CD14-positive monocyte (primary cell): ENCODE measurements at regions not wholly inside any gene's neighbourhood (a gene's known extent, or its start where the extent isn't known, plus 50 kb on each side); places are given as distances from the start of the nearest gene placed in this dataset.

Source experiments
- DNase-seq, 3 donors: peaks; one replicate each; pipeline ENCODE4 v3.0.0-alpha.2; 2011 to 2022
- H2AFZ ChIP-seq: 2 replicates; pipeline ENCODE4 v1.6.0; 2012; ENCODE audit warnings: mild to moderate bottlenecking, low read depth, low read length, inconsistent platforms; ENCODE audit not compliant: insufficient read depth, poor library complexity, severe bottlenecking
- H3K27ac ChIP-seq, 2 donors: 1 replicate in 1 of 2; 2 replicates in 1 of 2; pipeline ENCODE4 v1.5.1; 2012 to 2013; ENCODE audit warnings: low read length in 2 of 2, control low read depth in 1 of 2, inconsistent platforms in 1 of 2, low read depth in 1 of 2, mild to moderate bottlenecking in 1 of 2
- H3K27me3 ChIP-seq, 2 donors: one replicate each; pipeline versions ENCODE4 v1.6.0 to v1.6.1; 2011 to 2013; ENCODE audit warnings: low read length in 2 of 2; ENCODE audit not compliant: control insufficient read depth in 2 of 2, insufficient read depth in 2 of 2
- H3K36me3 ChIP-seq, 2 donors: replicated peaks in 1 of 2; 1 replicate in 1 of 2; 2 replicates in 1 of 2; pipeline versions ENCODE4 v1.5.1 to v1.6.1; 2012 to 2013; ENCODE audit warnings: low read length in 2 of 2, control low read depth in 1 of 2, inconsistent platforms in 1 of 2, mild to moderate bottlenecking in 1 of 2; ENCODE audit not compliant: insufficient read depth in 2 of 2, control insufficient read depth in 1 of 2
- H3K4me1 ChIP-seq, 2 donors: 1 replicate in 1 of 2; 2 replicates in 1 of 2; pipeline versions ENCODE4 v1.5.1 to v1.6.1; 2012 to 2013; ENCODE audit warnings: low read length in 2 of 2, control low read depth in 1 of 2, inconsistent platforms in 1 of 2, mild to moderate bottlenecking in 1 of 2, moderate library complexity in 1 of 2; ENCODE audit not compliant: insufficient read depth in 2 of 2, control insufficient read depth in 1 of 2
- H3K4me2 ChIP-seq: replicated peaks from 2 replicates; pipeline ENCODE3; 2012; ENCODE audit warnings: low read length, moderate library complexity, mild to moderate bottlenecking; ENCODE audit not compliant: poor library complexity, severe bottlenecking; ENCODE audit errors: extremely low read depth
- H3K4me3 ChIP-seq, 3 experiments: fragments of 200-600 bp in 1 of 3; sonication (generic) in 1 of 3; replicated peaks in 1 of 3; 1 replicate in 2 of 3; 2 replicates in 1 of 3; pipeline ENCODE4 v1.5.1; 2011 to 2013; ENCODE audit warnings: low read length in 3 of 3, mild to moderate bottlenecking in 3 of 3, control low read depth in 2 of 3, low read depth in 2 of 3, inconsistent platforms in 1 of 3, moderate library complexity in 1 of 3
- H3K79me2 ChIP-seq: 2 replicates; pipeline ENCODE4 v1.6.0; 2012; ENCODE audit warnings: mild to moderate bottlenecking, control low read depth, inconsistent platforms, low read length, moderate library complexity; ENCODE audit not compliant: insufficient read depth
- H3K9ac ChIP-seq: 2 replicates; pipeline ENCODE4 v1.6.0; 2017; ENCODE audit warnings: low read length, mild to moderate bottlenecking; ENCODE audit not compliant: insufficient read depth, poor library complexity, severe bottlenecking
- H3K9me3 ChIP-seq, 2 donors: replicated peaks in 1 of 2; 1 replicate in 1 of 2; 2 replicates in 1 of 2; pipeline versions ENCODE4 v1.5.1 to v1.6.1; 2012 to 2013; ENCODE audit warnings: low read length in 2 of 2, control low read depth in 1 of 2; ENCODE audit not compliant: control insufficient read depth in 1 of 2, insufficient read depth in 1 of 2
- H4K20me1 ChIP-seq: 2 replicates; pipeline ENCODE4 v1.6.0; 2012; ENCODE audit warnings: mild to moderate bottlenecking, low read length, control low read depth, moderate library complexity; ENCODE audit not compliant: insufficient read depth
- H3K27ac Mint-ChIP-seq, 7 donors: one replicate each; pipeline ENCODE4 v1.8.0; 2020; ENCODE audit warnings: mild to moderate bottlenecking in 7 of 7, mixed read lengths in 7 of 7, moderate library complexity in 6 of 7, inconsistent platforms in 2 of 7
- H3K27me3 Mint-ChIP-seq, 3 donors: one replicate each; pipeline ENCODE4 v1.8.0; 2021 to 2022; ENCODE audit warnings: low read depth in 3 of 3, mild to moderate bottlenecking in 3 of 3, mixed read lengths in 3 of 3, moderate library complexity in 3 of 3, inconsistent platforms in 1 of 3
- H3K36me3 Mint-ChIP-seq, 2 donors: one replicate each; pipeline ENCODE4 v1.8.0; 2020; ENCODE audit warnings: mixed read lengths in 2 of 2, inconsistent platforms in 1 of 2, mild to moderate bottlenecking in 1 of 2
- H3K4me1 Mint-ChIP-seq: one replicate; pipeline ENCODE4 v1.8.0; 2020; ENCODE audit warnings: mild to moderate bottlenecking, mixed read lengths
- H3K4me3 Mint-ChIP-seq, 2 donors: one replicate each; pipeline ENCODE4 v1.8.0; 2020; ENCODE audit warnings: mild to moderate bottlenecking in 2 of 2, mixed read lengths in 2 of 2, moderate library complexity in 1 of 2
- H3K9me3 Mint-ChIP-seq, 7 donors: one replicate each; pipeline ENCODE4 v1.8.0; 2020 to 2022; ENCODE audit warnings: mixed read lengths in 7 of 7, mild to moderate bottlenecking in 6 of 7, moderate library complexity in 6 of 7, inconsistent platforms in 2 of 7
- WGBS: methylation state at CpG from one replicate; pipeline ENCODE4 v1.1.5; 2013; ENCODE audit warnings: missing lambda C conversion rate; ENCODE audit not compliant: insufficient coverage; 5-methylcytosine and 5-hydroxymethylcytosine counted together
- intact Hi-C, 2 donors: fragments of 100-400 bp; cut with micrococcal nuclease; formaldehyde crosslinking; loops; one replicate each; pipeline versions ENCODE4 v1.15.0 to v1.15.1; 2023
- TF ChIP-seq, protein P1 (sequence below): fragments of 200-600 bp; IDR thresholded peaks from one replicate; pipeline ENCODE4 v1.8.0; 2022; ENCODE audit warnings: antibody characterized with exemption, mild to moderate bottlenecking

DNA sequence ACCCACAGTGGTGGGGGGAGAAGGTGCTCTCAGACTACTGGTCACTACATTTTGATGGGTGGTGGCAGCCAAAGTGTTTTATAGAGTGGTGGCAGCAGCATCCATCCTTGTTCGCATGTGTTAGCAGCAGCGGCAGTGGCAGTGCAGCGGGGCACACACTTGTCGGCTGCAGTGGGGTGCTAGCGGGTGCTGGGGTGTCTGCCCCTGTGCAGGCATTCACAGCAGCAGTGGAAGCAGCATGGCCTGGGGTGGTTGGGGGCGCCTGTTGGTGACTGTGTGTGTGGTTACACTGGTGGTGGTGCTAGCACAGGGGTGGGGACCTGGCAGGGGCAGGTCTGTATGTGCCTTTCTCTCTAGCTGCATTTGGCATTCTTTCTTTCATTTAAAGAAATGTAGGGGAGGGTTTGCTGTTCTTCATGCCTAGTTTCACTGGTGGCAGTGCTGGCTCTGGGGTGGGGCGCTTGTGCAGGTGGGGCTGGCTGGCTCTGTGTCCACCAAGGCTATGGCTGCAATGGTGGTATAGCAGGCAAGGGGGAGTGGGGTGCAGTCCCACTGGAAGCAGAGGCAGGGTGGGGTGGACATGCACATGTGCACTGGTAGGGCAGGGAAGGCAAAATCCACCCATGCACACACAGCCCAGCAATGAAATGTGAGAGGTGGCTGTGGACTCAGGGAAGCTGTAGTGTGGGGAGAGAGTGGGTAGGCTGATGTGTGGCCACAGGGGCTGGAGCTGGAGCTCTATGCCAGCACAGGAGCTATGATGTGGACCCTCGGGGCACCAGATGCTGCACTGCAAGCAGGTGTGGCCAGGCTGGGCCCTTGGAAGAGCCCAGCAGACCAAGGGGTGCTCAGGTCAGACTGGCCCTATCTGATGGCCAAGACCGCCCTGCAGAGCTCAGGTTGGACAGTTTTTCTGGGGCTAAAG is 173.3 kb downstream of the PRDM13 start:
- no peaks in the 10 kb centered on the region for H3K9me3 ChIP-seq
- H3K9ac ChIP-seq, result no peak overlapping the region
- H2AFZ ChIP-seq, result no peak overlapping the region
- no peaks in the 10 kb centered on the region for H3K79me2 ChIP-seq
- no peaks in the 10 kb centered on the region for H4K20me1 ChIP-seq
- no peak overlapping the region for H3K27ac Mint-ChIP-seq
- H3K4me3 Mint-ChIP-seq, result no peak overlapping the region
- DNase-seq, result no peak
- H3K9me3 Mint-ChIP-seq, result peaks cover 0 to 2% (median 0%) of the 10 kb centered on the region in 7 donors
- H3K36me3 ChIP-seq, result no peaks in the 10 kb centered on the region
- H3K27me3 Mint-ChIP-seq, result peaks cover 3 to 11% (median 7%) of the 10 kb centered on the region in 3 donors
- 91% methylated on average over 9 of the region's 9 CpGs for WGBS
- H3K27me3 ChIP-seq, result no peaks in the 10 kb centered on the region
- TF ChIP-seq, protein P1, sequence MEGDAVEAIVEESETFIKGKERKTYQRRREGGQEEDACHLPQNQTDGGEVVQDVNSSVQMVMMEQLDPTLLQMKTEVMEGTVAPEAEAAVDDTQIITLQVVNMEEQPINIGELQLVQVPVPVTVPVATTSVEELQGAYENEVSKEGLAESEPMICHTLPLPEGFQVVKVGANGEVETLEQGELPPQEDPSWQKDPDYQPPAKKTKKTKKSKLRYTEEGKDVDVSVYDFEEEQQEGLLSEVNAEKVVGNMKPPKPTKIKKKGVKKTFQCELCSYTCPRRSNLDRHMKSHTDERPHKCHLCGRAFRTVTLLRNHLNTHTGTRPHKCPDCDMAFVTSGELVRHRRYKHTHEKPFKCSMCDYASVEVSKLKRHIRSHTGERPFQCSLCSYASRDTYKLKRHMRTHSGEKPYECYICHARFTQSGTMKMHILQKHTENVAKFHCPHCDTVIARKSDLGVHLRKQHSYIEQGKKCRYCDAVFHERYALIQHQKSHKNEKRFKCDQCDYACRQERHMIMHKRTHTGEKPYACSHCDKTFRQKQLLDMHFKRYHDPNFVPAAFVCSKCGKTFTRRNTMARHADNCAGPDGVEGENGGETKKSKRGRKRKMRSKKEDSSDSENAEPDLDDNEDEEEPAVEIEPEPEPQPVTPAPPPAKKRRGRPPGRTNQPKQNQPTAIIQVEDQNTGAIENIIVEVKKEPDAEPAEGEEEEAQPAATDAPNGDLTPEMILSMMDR, result no peak
- H3K36me3 Mint-ChIP-seq, result no peaks in the 10 kb centered on the region
- H3K4me1 Mint-ChIP-seq, result no peaks in the 10 kb centered on the region
- no peaks in the 10 kb centered on the region for H3K4me1 ChIP-seq
- H3K4me2 ChIP-seq, result no peak overlapping the region
- H3K4me3 ChIP-seq, result no peak overlapping the region
- H3K27ac ChIP-seq, result no peak overlapping the region
- intact Hi-C loops, result no loop called here

DNA sequence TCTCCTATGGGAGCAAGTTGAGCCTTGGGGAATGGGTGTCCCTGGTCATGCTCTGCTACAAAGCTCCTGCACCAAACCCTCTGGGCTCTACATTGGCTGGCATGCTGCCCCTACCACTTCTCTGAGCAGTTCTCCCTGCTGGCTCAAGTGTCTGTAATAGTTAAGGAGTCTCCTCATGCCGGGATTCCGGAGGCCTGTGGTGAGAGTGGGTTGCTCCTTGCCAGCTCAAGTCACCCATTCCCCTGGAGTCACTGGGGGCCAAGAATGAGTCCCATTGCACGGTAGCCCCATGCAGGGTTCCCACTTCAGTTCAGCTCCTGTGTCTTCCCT is 173.9 kb downstream of the PRDM13 start:
- H3K4me2 ChIP-seq, result no peak overlapping the region
- peaks cover 3 to 12% (median 7%) of the 10 kb centered on the region in 3 donors for H3K27me3 Mint-ChIP-seq
- no peak overlapping the region for H2AFZ ChIP-seq
- DNase-seq, result no peak
- no peak overlapping the region for H3K27ac Mint-ChIP-seq
- no peak overlapping the region for H3K4me3 ChIP-seq
- 88% methylated on average over 1 of the region's 3 CpGs for WGBS
- H3K27me3 ChIP-seq, result no peaks in the 10 kb centered on the region
- H3K9ac ChIP-seq, result no peak overlapping the region
- H3K36me3 ChIP-seq, result no peaks in the 10 kb centered on the region
- no peaks in the 10 kb centered on the region for H3K9me3 ChIP-seq
- H3K27ac ChIP-seq, result no peak overlapping the region
- no peaks in the 10 kb centered on the region for H3K4me1 ChIP-seq
- intact Hi-C loops, result no loop called here
- no peaks in the 10 kb centered on the region for H4K20me1 ChIP-seq
- H3K79me2 ChIP-seq, result no peaks in the 10 kb centered on the region
- H3K4me3 Mint-ChIP-seq, result no peak overlapping the region
- TF ChIP-seq, protein P1, result no peak
- peaks cover 0 to 2% (median 0%) of the 10 kb centered on the region in 7 donors for H3K9me3 Mint-ChIP-seq
- no peaks in the 10 kb centered on the region for H3K4me1 Mint-ChIP-seq
- no peaks in the 10 kb centered on the region for H3K36me3 Mint-ChIP-seq
